ENCODE measurements at regions not wholly inside any gene's neighbourhood (a gene's known extent, or its start where the extent isn't known, plus 50 kb on each side); places are given as distances from the start of the nearest gene placed in this dataset.
"Not testable (repeated sequence)": the region's sequence is repeated elsewhere in the genome, so short reads cannot be mapped to it uniquely, and the experiment has no call there.

- POLR2A ChIA-PET = no interaction called here
- Mint-ChIP-seq H3K27ac (peak overlapping the region in 1 of 10 donors; percentile 39), H3K4me1 (no peaks in the 10 kb centered on the region), H3K36me3 (no peaks in the 10 kb centered on the region), H3K27me3 (peaks cover 0 to 2% (median 0%) of the 10 kb centered on the region in 5 donors), H3K9me3 (peaks cover 0 to 2% (median 0%) of the 10 kb centered on the region in 9 donors), H3K4me3 (no peak overlapping the region)
- no peak for DNase-seq
- no peak for ATAC-seq
Observed at GRCh38 chr1:25126562-25126961, 105.7 kb downstream of the SYF2 start.

- no peak for ATAC-seq
- no peak for DNase-seq
- Mint-ChIP-seq H3K36me3 (no peaks in the 10 kb centered on the region), H3K4me1 (peaks cover 12 to 22% (median 15%) of the 10 kb centered on the region in 4 donors), H3K27ac (no peak overlapping the region), H3K27me3 (peaks cover 0 to 2% (median 0%) of the 10 kb centered on the region in 5 donors), H3K9me3 (peaks cover 0 to 2% (median 0%) of the 10 kb centered on the region in 9 donors), H3K4me3 (no peak overlapping the region)
- POLR2A ChIA-PET = no interaction called here
Observed at GRCh38 chr1:25123551-25123950, 108.8 kb downstream of the SYF2 start.

GRCh38 chr1:25122747-25123146 lies 109.6 kb downstream of the SYF2 start:
- DNase-seq (no peak), ATAC-seq (no peak)
- Mint-ChIP-seq H3K27me3 (peaks cover 0 to 2% (median 0%) of the 10 kb centered on the region in 5 donors), H3K4me3 (no peak overlapping the region), H3K9me3 (peaks cover 0 to 2% (median 0%) of the 10 kb centered on the region in 9 donors), H3K36me3 (no peaks in the 10 kb centered on the region), H3K27ac (peak overlapping the region in 1 of 10 donors; percentile 41), H3K4me1 (peaks cover 13 to 26% (median 18%) of the 10 kb centered on the region in 4 donors)
- POLR2A ChIA-PET = no interaction called here

- POLR2A ChIA-PET = no interaction called here
- H3K4me1 Mint-ChIP-seq = peaks cover 17 to 30% (median 22%) of the 10 kb centered on the region in 4 donors
- H3K4me3 Mint-ChIP-seq = peak overlapping the region in 6 of 10 donors; percentile 6 to 60 (median 34)
Observed at GRCh38 chr1:25120281-25120680, 112.0 kb downstream of the SYF2 start.

GRCh38 chr1:25118546-25118945 lies 113.8 kb downstream of the SYF2 start:
- ATAC-seq = peak in 1 of 2 donors; percentile 52
- POLR2A ChIA-PET = no interaction called here
- H3K9me3 Mint-ChIP-seq = no peaks in the 10 kb centered on the region
- H3K4me1 Mint-ChIP-seq = peaks cover 17 to 38% (median 26%) of the 10 kb centered on the region in 4 donors
- peaks cover 0 to 3% (median 0%) of the 10 kb centered on the region in 5 donors for H3K27me3 Mint-ChIP-seq
- DNase-seq = no peak
- H3K36me3 Mint-ChIP-seq = no peaks in the 10 kb centered on the region
- peak overlapping the region in 5 of 10 donors; percentile 1 to 71 (median 37) for H3K27ac Mint-ChIP-seq
- peak overlapping the region in 1 of 10 donors; percentile 28 for H3K4me3 Mint-ChIP-seq

More at GRCh38 chr1:25120281-25120680, 112.0 kb downstream of the SYF2 start:
- no peaks in the 10 kb centered on the region for H3K36me3 Mint-ChIP-seq
- H3K9me3 Mint-ChIP-seq = no peaks in the 10 kb centered on the region
- H3K27me3 Mint-ChIP-seq = peaks cover 0 to 5% (median 0%) of the 10 kb centered on the region in 5 donors
- DNase-seq = no peak
- H3K27ac Mint-ChIP-seq = peak overlapping the region in 4 of 10 donors; percentile 32 to 55 (median 52)
- ATAC-seq = peak in 1 of 2 donors; percentile 44

- H3K4me1 Mint-ChIP-seq = peaks cover 18 to 38% (median 27%) of the 10 kb centered on the region in 4 donors
- no peaks in the 10 kb centered on the region for H3K36me3 Mint-ChIP-seq
- no peak overlapping the region for H3K4me3 Mint-ChIP-seq
- POLR2A ChIA-PET = no interaction called here
- peaks cover 0 to 2% (median 0%) of the 10 kb centered on the region in 9 donors for H3K9me3 Mint-ChIP-seq
- H3K27me3 Mint-ChIP-seq = peaks cover 0 to 3% (median 0%) of the 10 kb centered on the region in 5 donors
- ATAC-seq = peak in 1 of 2 donors; percentile 41
- DNase-seq = no peak
- no peak overlapping the region for H3K27ac Mint-ChIP-seq
Observed at GRCh38 chr1:25117233-25117823, 115.0 kb downstream of the SYF2 start.

- H3K27ac Mint-ChIP-seq = no peak overlapping the region
- DNase-seq (no peak), ATAC-seq (no peak)
- H3K9me3 Mint-ChIP-seq = peaks cover 0 to 2% (median 0%) of the 10 kb centered on the region in 9 donors
- no peak overlapping the region for H3K4me3 Mint-ChIP-seq
- no peaks in the 10 kb centered on the region for H3K36me3 Mint-ChIP-seq
- H3K27me3 Mint-ChIP-seq = peaks cover 0 to 3% (median 0%) of the 10 kb centered on the region in 5 donors
- POLR2A ChIA-PET = no interaction called here
- H3K4me1 Mint-ChIP-seq = peaks cover 18 to 38% (median 27%) of the 10 kb centered on the region in 4 donors
Observed at GRCh38 chr1:25116832-25117231, 115.5 kb downstream of the SYF2 start.

- POLR2A ChIA-PET, H3K27ac Mint-ChIP-seq, DNase-seq, H3K4me3 Mint-ChIP-seq, H3K9me3 Mint-ChIP-seq, H3K36me3 Mint-ChIP-seq, ATAC-seq, H3K27me3 Mint-ChIP-seq: not testable (repeated sequence)
- peaks cover 18 to 40% (median 27%) of the 10 kb centered on the region in 4 donors for H3K4me1 Mint-ChIP-seq
Observed at GRCh38 chr1:25116117-25116516, 116.2 kb downstream of the SYF2 start.

GRCh38 chr1:25113731-25114130 lies 118.6 kb downstream of the SYF2 start:
- Mint-ChIP-seq H3K4me3 (no peak overlapping the region), H3K27me3 (peaks cover 0 to 3% (median 0%) of the 10 kb centered on the region in 5 donors), H3K27ac (peak overlapping the region in 1 of 10 donors; percentile 51), H3K36me3 (peaks cover 0 to 14% (median 8%) of the 10 kb centered on the region in 3 donors), H3K4me1 (peaks cover 17 to 37% (median 26%) of the 10 kb centered on the region in 4 donors), H3K9me3 (peaks cover 0 to 18% (median 11%) of the 10 kb centered on the region in 9 donors)
- POLR2A ChIA-PET = no interaction called here
- DNase-seq (no peak), ATAC-seq (no peak)

- POLR2A ChIA-PET = no interaction called here
- peaks cover 0 to 14% (median 8%) of the 10 kb centered on the region in 3 donors for H3K36me3 Mint-ChIP-seq
- peaks cover 0 to 3% (median 0%) of the 10 kb centered on the region in 5 donors for H3K27me3 Mint-ChIP-seq
- peaks cover 0 to 21% (median 16%) of the 10 kb centered on the region in 9 donors for H3K9me3 Mint-ChIP-seq
- peak overlapping the region in 3 of 10 donors; percentile 46 to 51 (median 47) for H3K27ac Mint-ChIP-seq
- no peak for DNase-seq
- ATAC-seq = no peak
- no peak overlapping the region for H3K4me3 Mint-ChIP-seq
- peaks cover 13 to 37% (median 24%) of the 10 kb centered on the region in 4 donors for H3K4me1 Mint-ChIP-seq
Observed at GRCh38 chr1:25113086-25113485, 119.2 kb downstream of the SYF2 start.

- no peak overlapping the region for H3K4me3 Mint-ChIP-seq
- H3K27ac Mint-ChIP-seq = peak overlapping the region in 3 of 10 donors; percentile 29 to 51 (median 48)
- H3K4me1 Mint-ChIP-seq = peaks cover 13 to 37% (median 24%) of the 10 kb centered on the region in 4 donors
- H3K36me3 Mint-ChIP-seq = peaks cover 0 to 14% (median 8%) of the 10 kb centered on the region in 3 donors
- peaks cover 0 to 24% (median 17%) of the 10 kb centered on the region in 9 donors for H3K9me3 Mint-ChIP-seq
- ATAC-seq = no peak
- POLR2A ChIA-PET = no interaction called here
- peaks cover 0 to 3% (median 0%) of the 10 kb centered on the region in 5 donors for H3K27me3 Mint-ChIP-seq
- DNase-seq = no peak
Observed at GRCh38 chr1:25112400-25112799, 119.9 kb downstream of the SYF2 start.

GRCh38 chr1:25111706-25112105 lies 120.6 kb downstream of the SYF2 start:
- Mint-ChIP-seq H3K4me3 (no peak overlapping the region), H3K36me3 (peaks cover 0 to 14% (median 8%) of the 10 kb centered on the region in 3 donors), H3K27ac (no peak overlapping the region), H3K9me3 (peaks cover 0 to 24% (median 17%) of the 10 kb centered on the region in 9 donors), H3K27me3 (peaks cover 0 to 3% (median 0%) of the 10 kb centered on the region in 5 donors), H3K4me1 (peaks cover 14 to 43% (median 25%) of the 10 kb centered on the region in 4 donors)
- POLR2A ChIA-PET = interaction anchor here (0.7 kb wide), 1 partner anchor 24 kb away, joined by 3 read pairs; no protein-coding TSS in a partner anchor
- no peak for ATAC-seq
- no peak for DNase-seq

- Mint-ChIP-seq H3K27me3 (peaks cover 0 to 1% (median 0%) of the 10 kb centered on the region in 5 donors), H3K4me3 (no peak overlapping the region), H3K36me3 (peaks cover 0 to 14% (median 8%) of the 10 kb centered on the region in 3 donors), H3K4me1 (peaks cover 19 to 51% (median 35%) of the 10 kb centered on the region in 4 donors), H3K27ac (peak overlapping the region in 2 of 10 donors; percentile 33 to 60), H3K9me3 (peaks cover 0 to 24% (median 17%) of the 10 kb centered on the region in 9 donors)
- DNase-seq (no peak), ATAC-seq (no peak)
- POLR2A ChIA-PET = no interaction called here
Observed at GRCh38 chr1:25110485-25110884, 121.8 kb downstream of the SYF2 start.
